ENCODE measurements at regions not wholly inside any gene's neighbourhood (a gene's known extent, or its start where the extent isn't known, plus 50 kb on each side); places are given as distances from the start of the nearest gene placed in this dataset.

- TF ChIP-seq CTCF (IDR thresholded peaks at IDR 0.05 in 8 of 11, conservative IDR thresholded peaks at IDR 0.05 in 3 of 11): no peak
- no peak for TF ChIP-seq POLR2A (IDR thresholded peaks at IDR 0.05)
Measured at GRCh38 chr14:54137614-54137961, 181.0 kb upstream of the BMP4 start.

All from spleen (tissue), 7 donors.